ENCODE measurements at regions not wholly inside any gene's neighbourhood (a gene's known extent, or its start where the extent isn't known, plus 50 kb on each side); places are given as distances from the start of the nearest gene placed in this dataset.

DNA sequence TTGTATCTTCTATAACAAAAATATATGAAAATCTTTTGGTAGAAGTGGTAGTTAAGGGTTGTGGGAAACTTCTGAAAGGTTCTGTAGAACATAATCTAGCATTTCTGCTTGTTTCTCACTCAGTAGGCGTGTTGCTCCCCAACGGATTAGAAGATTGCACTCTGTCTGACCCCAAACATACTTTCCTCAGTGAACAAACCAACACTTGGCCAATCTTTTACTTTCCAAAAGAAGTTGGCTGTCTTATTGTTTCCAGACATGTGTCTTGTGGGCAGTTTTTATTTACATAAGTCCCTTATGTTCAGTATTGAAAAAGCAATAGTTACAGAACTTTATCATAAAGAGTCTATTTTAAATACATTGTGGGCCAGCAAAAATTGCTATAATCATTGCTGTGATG is 312.8 kb upstream of the EPHA5 start:
- no peak for DNase-seq (ENCODE audit: low read depth in 2 of 2, low spot score in 1 of 2)

DNA sequence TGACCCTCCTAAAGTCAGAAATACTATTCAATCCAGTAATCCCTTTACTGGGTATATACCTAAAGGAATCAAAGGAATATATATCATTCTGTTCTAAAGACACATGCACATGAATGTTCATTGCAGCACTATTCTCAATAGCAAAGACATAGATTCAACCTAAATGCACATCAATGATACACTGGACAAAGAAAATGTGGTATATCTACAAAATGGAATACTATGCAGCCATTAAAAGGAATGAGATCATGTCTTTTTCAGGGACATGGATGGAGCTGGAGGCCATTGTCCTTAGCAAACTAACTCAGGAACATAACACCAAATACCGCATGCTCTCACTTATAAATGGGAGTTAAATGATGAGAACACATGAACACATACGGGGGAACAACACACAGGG is 306.0 kb upstream of the EPHA5 start:
- no peak for DNase-seq (ENCODE audit: low read depth in 2 of 2, low spot score in 1 of 2)

DNA sequence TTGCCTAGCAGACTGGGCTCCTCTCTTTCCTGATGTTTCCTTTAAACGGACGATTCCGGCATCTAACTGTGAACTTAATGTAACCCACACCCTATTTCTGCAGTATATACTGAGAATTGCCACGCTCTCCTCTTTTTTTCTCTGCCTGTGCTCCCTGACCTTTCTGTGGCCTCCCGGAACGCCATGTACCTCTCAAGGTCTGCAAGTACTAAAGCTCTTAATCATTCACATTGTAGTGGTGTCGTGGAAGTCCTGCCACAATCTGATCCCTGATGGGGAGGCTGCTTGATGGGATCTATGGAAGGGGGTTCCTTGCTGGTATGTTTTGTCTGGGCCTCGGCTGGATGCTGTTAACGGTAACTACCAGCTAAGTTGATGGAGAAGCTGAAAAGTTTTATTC is 302.9 kb upstream of the EPHA5 start:
- DNase-seq (ENCODE audit: low read depth in 2 of 2, low spot score in 1 of 2): no peak

DNA sequence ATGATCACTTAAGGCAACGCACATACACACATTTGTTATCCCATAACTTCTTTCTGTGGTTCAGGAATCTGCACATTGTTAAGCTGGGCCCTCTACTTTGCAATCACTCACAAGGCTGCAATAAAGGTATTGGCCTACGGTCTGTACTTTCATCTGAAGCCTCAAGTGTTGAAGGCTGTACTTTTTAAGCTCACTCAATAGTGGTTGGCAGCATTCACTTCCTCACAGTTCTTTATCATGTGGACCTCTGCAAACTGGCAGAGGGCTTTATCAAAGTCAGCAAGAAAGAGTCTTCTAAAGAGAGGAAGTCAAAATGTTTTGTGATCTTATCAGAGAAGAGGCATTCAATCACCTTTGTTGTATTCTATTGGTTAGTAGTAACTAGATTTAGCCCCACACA is 301.4 kb upstream of the EPHA5 start:
- no peak for DNase-seq (ENCODE audit: low read depth in 2 of 2, low spot score in 1 of 2)

DNA sequence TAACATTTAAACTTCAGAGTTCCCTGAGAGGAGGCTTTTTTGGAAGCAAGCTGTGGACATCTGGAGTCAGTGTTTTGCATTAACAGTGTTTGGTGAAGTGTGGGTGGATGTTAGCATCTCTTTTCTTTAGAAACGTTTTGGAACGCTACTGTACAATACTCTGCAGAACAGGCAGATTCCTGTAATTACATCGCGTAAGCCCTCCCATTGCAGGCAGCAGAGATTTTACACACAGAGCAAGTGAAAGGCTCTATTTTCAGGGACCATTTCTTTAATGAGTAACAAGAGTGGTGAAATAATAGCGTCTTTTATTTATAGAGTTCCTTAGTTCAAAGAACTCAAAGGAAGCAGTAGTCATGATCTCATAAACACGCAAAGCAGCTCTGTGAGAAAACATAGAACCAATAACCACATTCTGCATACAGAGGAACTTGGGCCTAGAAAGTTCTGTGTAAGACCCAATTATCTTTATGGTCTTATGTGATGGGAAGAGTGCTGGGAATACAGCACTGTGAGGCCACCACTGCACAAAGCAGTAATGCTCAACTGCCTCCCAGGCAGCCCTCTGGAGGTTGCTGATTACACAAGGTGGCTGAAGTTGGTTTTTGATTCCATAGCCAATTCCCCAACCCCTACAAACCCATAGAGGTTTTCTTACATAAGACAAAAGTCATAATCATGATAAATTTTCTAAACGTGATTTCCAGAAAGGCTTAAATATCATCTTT is 298.7 kb upstream of the EPHA5 start:
- DNase-seq (ENCODE audit: low read depth in 2 of 2, low spot score in 1 of 2): no peak

DNA sequence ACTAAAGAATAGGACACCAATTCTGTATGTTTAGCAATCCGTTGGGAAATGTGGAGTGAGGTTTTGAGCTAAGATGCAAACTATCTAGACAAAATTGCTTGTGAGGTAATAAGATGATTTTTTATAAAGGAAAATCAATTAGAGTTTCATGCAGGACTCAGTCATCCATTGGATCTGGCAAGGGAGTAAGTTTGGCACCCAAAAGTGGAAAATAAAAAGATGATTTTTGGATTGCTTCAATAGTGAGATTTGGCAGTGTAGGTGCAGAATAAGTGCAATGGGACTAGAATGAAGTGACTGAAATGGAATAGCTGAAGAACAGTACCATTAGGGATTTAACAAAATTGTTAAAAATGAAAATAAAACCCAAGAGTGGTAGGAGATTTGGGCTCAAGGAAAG is 290.5 kb upstream of the EPHA5 start:
- DNase-seq (ENCODE audit: low read depth in 2 of 2, low spot score in 1 of 2): no peak

DNA sequence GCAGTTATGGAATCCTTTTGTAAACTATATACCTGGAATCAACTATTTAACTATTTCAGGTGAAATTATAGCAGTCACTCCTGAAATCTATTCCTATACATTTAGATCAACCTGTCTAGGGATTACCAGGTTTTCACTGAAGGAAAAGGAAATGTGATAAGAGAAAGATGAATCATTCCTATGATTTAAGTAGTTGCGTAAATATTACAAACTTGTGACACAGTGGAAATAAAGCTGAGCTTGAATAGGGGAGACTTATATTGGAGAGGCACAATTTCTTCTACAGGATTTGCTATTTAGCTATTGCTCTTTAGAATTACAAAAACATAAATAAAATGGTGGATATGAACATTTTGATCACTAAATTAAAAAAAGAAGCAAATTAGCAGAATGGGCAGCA is 284.1 kb upstream of the EPHA5 start:
- DNase-seq (ENCODE audit: low read depth in 2 of 2, low spot score in 1 of 2): no peak

GRCh38 chr4:65951177-65951576 is 280.9 kb upstream of the EPHA5 start:
- no peak for DNase-seq (ENCODE audit: low read depth in 2 of 2, low spot score in 1 of 2)

- no peak for DNase-seq (ENCODE audit: low read depth in 2 of 2, low spot score in 1 of 2)
Measured at GRCh38 chr4:65943076-65943475, 272.8 kb upstream of the EPHA5 start.

- DNase-seq (ENCODE audit: low read depth in 2 of 2, low spot score in 1 of 2): no peak
Measured at GRCh38 chr4:65924843-65925242, 254.6 kb upstream of the EPHA5 start.

GRCh38 chr4:65923616-65924015 is 253.3 kb upstream of the EPHA5 start:
- no peak for DNase-seq (ENCODE audit: low read depth in 2 of 2, low spot score in 1 of 2)

- no peak for DNase-seq (ENCODE audit: low read depth in 2 of 2, low spot score in 1 of 2)
Measured at GRCh38 chr4:65921180-65921579, 250.9 kb upstream of the EPHA5 start.

DNA sequence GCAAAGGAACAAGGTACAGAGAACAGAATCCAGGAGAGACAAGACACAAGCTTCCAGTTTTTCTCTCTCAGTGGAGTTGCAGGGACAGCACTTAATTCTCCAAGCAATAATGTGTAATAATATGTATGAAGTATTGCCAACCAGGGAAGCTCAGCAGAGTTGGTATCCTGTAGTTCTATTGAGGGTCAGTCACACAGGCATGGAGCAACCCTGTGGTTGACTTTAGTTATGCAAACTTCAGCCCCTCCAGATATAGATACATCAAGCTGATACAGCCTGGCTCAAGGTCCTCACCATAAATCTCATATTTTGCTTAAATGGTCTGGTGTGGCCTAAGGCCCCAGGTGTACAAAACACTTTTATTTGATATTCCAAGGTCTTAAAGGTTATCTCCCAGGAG is 248.6 kb upstream of the EPHA5 start:
- no peak for DNase-seq (ENCODE audit: low read depth in 2 of 2, low spot score in 1 of 2)

DNA sequence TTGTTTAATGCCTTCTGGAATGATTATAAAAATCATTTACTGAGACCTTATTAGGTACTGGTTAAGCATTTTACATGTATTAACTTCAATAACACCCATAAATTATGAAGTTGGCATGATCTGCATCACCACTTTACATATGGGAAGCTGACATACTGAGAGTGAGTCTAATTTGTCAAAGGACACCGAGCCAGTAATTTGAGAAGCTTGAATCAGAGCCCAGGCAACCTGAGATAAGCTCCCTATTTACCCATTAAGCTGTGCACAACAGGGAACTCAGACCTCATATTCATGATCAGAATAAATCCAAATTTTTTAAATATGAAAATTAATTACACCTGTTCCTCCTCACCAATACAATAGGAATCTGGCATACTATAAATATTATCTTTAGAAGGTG is 247.9 kb upstream of the EPHA5 start:
- no peak for DNase-seq (ENCODE audit: low read depth in 2 of 2, low spot score in 1 of 2)

GRCh38 chr4:65917486-65917885 is 247.2 kb upstream of the EPHA5 start:
- no peak for DNase-seq (ENCODE audit: low read depth in 2 of 2, low spot score in 1 of 2)

- DNase-seq (ENCODE audit: low read depth in 2 of 2, low spot score in 1 of 2): no peak
Measured at GRCh38 chr4:65911720-65912119, 241.4 kb upstream of the EPHA5 start.

- DNase-seq (ENCODE audit: low read depth in 2 of 2, low spot score in 1 of 2): no peak
Measured at GRCh38 chr4:65893957-65894755, 223.9 kb upstream of the EPHA5 start.

GRCh38 chr4:65893271-65893670 is 223.0 kb upstream of the EPHA5 start:
- DNase-seq (ENCODE audit: low read depth in 2 of 2, low spot score in 1 of 2): no peak

- no peak for DNase-seq (ENCODE audit: low read depth in 2 of 2, low spot score in 1 of 2)
Measured at GRCh38 chr4:65880594-65880993, 210.3 kb upstream of the EPHA5 start.

DNA sequence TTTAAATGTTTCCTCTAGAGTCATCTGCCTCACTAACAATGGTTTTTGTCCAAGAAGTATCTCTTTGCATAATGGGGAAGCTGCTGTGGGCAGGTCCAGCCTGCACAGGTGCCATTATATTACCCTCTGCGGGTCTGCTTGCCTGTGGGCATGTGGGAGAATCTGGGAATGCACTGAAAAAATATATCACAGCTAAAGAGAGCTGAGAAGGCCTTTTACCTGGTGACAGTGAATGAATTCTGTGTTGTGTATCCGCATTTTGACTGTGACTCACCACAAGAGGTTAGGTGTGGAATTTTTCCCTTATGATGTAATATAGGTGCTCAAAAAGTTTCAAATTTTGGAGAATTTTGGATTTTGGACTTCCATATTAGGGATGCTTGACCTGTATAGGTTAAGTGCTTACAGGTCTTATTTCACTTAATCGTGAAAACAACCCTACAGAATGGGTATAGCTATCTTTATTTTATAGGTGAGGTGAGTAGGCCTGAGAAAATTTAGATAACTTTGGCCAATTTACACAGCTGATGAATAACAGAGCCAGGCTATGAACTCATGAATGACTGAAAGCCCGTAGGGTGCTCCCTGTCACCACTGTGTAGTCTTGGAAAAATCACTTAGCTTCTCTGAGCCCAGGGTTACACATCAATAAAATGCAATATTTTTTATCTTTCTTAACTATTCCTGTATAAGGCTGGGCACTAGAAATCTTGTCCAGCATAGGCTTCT is 198.0 kb upstream of the EPHA5 start:
- DNase-seq (ENCODE audit: low read depth in 2 of 2, low spot score in 1 of 2): no peak

GRCh38 chr4:65865489-65865888 is 195.2 kb upstream of the EPHA5 start:
- DNase-seq (ENCODE audit: low read depth in 2 of 2, low spot score in 1 of 2): no peak

DNA sequence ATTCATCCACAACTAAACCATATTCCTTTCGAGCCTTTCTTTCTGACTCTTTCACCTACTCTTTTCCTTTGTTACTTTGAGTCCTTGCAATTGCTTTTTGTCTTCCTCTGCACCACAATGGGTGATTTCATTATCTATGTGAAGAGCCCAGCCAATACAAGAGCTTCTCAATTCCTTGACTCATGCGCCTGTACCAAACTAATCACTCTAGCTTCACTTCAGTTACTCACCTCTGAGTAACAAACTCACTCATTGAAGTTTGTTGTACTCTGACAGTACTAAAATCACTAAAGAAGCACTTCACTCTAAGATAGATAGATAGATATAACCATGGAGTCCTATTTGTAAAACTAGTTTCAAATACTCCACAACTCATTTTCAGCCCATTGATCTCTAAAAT is 191.7 kb upstream of the EPHA5 start:
- no peak for DNase-seq (ENCODE audit: low read depth in 2 of 2, low spot score in 1 of 2)
